Urinary bladder (tissue), 3 donors: ENCODE measurements at regions not wholly inside any gene's neighbourhood (a gene's known extent, or its start where the extent isn't known, plus 50 kb on each side); places are given as distances from the start of the nearest gene placed in this dataset.

Experiments
- DNase-seq: peaks from one replicate; pipeline ENCODE4 v3.0.0-alpha.2; 2015; ENCODE audit errors: extremely low spot score
- H3K27ac ChIP-seq: one replicate; pipeline ENCODE4 v1.5.1; 2013; ENCODE audit warnings: low read depth, mild to moderate bottlenecking, moderate library complexity
- H3K36me3 ChIP-seq: one replicate; pipeline ENCODE4 v1.6.1; 2013; ENCODE audit warnings: mild to moderate bottlenecking, moderate library complexity; ENCODE audit not compliant: insufficient read depth
- H3K4me1 ChIP-seq: one replicate; pipeline ENCODE4 v1.6.1; 2013; ENCODE audit warnings: mild to moderate bottlenecking, moderate library complexity; ENCODE audit not compliant: insufficient read depth
- H3K4me3 ChIP-seq: one replicate; pipeline ENCODE4 v1.5.1; 2013; ENCODE audit warnings: low read depth, low read length
- WGBS: extraction: QIAGEN DNeasy Blood & Tissue Kit; methylation state at CpG from one replicate; pipeline ENCODE4 v1.1.7; 2013; 5-methylcytosine and 5-hydroxymethylcytosine counted together
- donor health status: healthy with polysubstance abuse.
- donor health status: healthy.

DNA sequence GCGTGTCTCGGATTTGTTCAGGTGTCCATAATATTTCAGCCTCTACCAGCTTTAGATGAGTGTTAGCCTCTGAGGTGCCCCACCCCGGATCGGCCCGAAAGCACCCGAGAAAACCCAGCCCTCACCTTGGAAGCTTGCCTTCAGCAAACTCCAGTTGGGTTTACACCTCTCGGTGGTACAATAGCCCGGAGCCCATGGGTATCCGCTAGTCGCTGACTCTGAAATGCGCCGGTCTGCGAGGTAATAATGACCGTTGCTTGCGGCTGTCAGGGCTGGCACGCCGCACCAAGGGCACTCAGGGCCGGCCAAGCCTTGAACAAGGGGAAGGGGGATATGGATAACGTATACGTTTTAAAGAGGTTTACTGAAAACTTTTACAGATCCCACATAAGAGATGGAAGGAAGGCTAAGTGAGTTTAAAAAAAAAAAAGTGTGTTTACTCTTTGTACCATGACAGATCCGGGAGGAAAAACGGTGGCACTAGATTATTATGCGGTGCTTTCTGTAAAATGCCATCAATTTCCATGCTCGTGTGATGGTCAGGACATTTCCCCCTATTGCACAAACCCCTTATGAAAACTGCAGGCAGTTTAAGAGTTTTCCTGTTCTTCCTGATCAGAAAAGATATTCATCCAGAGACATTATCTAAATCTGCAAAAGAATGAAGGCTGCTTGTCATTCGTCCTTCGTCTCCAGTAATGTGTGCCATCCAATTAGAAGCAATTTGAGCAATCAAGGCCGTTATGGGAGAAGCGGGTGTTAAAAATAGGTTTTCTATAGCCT lies 124.2 kb downstream of the TMEM161B start:
- H3K36me3 ChIP-seq: no peaks in the 10 kb centered on the region
- 13% methylated on average over 28 of the region's 28 CpGs for WGBS
- peak overlapping the region; percentile 11 for H3K4me3 ChIP-seq
- DNase-seq: no peak
- H3K27ac ChIP-seq: no peak overlapping the region
- H3K4me1 ChIP-seq: no peaks in the 10 kb centered on the region

DNA sequence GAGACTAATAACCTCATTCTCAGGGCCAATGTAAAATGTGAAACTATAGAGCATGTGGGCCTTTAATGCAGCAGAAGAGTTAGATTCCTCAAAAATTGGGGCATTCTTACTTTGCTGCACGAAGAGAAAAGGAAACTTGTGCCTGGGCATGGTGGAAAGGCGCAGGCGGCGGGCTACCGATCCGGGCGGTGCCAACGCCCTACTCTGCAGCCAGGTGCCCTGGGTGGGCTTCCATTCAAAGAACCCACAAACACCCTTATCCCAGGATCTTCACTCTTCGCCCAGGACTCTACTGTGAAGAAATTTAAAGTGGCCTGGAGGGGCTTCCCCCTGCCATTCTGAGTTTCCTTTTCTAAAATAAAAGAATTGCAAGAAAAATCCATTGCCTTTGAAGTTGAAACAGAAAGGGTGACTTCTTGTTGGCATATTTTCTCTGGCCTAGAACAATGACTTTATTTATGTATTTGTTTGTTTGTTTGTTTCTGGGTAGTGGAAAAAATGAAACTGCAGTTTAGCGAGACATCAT lies 124.9 kb downstream of the TMEM161B start:
- DNase-seq: no peak
- Histone ChIP-seq H3K27ac (no peak overlapping the region), H3K4me3 (peak overlapping the region; percentile 12), H3K36me3 (no peaks in the 10 kb centered on the region), H3K4me1 (no peaks in the 10 kb centered on the region)
- WGBS: 21% methylated on average over 10 of the region's 10 CpGs

DNA sequence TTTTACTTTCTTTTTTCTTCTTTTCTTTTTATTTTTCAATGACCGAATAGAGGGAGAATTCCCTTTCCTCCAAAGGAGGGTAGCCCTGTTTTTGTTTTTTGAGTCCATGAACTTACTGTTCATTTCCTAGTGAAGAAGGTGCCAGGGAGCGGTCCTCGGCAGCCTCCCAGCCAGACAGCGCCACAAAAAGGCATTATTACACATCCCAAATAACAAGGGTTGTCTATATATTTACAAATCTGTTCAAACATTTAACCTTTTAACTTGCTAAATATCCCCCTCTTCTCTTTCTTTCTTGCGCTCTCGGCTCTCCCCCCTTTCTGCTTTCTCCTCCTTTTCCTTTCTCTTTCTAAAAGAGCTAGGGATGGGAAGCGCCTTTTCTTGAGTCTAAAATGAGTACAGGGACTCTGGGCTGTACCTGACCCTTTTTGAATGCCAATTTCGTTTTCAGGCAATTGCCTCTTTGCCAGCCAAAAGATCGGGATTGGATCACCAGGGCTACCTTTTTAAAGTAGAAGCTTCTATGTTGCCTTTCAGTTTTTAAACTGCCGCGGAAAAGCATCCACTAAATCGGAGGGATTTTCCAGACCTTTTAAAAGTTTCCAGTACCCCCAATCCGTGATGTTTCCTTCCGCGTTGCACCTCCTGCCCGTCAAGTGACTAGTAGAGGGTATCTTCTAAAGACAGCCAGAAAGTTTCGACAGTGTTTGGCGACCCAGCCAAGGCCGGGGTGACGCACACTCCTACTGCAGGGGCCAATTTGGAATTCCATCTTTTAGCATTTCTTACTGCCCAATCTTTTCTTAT lies 125.6 kb downstream of the TMEM161B start:
- Histone ChIP-seq H3K4me3 (peak overlapping the region; percentile 12), H3K27ac (no peak overlapping the region), H3K36me3 (no peaks in the 10 kb centered on the region), H3K4me1 (no peaks in the 10 kb centered on the region)
- no peak for DNase-seq
- 9% methylated on average over 20 of the region's 20 CpGs for WGBS

DNA sequence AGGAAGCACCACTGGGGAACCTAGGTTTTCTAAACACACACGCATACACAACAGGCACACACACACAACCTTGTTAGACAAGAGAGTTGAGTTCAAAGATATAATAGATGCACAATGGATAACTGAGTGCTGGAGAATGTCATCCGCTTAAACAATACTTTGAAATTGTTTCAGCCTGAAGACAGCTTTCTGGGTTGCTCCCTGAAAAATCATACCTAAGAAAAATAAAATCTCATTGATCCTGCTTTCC lies 126.1 kb downstream of the TMEM161B start:
- Histone ChIP-seq H3K36me3 (no peaks in the 10 kb centered on the region), H3K4me1 (no peaks in the 10 kb centered on the region), H3K27ac (no peak overlapping the region), H3K4me3 (peak overlapping the region; percentile 12)
- WGBS: 6% methylated on average over 2 of the region's 2 CpGs
- DNase-seq: no peak

DNA sequence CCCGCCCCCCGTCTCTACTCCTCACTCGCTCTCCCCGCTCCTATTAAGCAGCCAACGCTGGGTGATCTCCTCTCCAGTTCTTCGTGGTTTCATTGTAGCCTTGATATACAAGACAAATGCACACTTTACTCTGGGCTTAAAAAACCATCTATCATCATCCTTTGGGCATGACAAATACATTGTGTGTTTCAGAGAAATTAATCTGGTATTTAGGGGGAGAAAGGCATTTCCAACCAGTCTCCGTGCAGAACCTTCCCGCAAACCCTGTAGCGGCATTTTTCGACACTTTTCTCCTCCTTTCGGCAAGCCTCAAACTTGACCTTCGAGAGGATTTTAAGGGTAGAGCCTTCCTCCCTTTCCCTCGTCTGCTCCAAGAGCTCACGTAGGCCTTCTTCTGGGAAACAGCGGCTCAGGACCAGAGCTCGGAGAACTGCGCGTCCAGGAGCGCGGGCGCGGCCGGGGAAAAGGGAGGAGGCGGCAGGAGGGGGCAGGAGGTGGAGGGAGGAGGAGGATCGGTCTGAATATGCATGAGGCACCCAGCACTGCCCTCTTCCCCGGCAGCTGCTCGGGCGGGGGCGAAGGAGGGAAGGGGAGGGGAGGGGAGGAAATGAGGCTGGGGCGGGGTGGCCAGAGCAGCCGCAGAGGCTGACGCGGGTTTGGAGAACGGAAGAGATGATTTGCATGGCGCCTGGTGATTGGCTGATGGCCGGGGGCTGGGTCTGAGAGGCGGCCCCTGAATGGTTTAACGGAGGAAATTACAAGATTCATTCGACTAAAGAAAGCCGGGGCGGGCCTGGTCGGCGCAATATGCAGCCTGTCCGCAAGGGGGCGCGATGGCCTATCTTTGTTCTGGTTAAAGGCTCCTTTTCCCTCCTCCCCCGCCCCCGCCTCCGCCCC lies 127.5 kb downstream of the TMEM161B start:
- Histone ChIP-seq H3K4me3 (peak overlapping the region; percentile 29), H3K4me1 (no peaks in the 10 kb centered on the region), H3K36me3 (no peaks in the 10 kb centered on the region), H3K27ac (no peak overlapping the region)
- WGBS: under 1% methylated on average over 49 of the region's 49 CpGs
- DNase-seq: peak; percentile 94

DNA sequence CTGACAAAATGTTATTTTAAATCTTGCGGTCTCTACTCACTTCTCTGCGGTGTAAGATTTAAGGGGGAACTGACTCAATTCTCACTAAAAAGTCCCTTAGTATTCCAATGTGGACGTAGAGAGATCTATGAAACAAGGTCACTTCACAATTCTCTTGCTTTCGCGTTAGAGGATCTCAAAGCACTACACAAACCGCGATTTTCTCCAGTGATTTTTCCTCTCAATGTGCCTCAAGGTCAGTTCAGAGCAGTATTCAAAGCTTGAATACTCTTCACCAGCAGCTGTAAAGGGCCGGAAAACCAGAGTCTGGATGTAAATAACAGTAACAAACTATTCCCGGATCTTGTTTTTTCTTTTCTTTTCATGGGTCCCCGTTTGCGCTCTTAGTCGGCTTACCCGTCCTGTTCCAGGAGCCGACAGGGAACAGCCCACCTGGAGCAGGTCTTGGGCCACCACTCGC lies 128.2 kb downstream of the TMEM161B start:
- Histone ChIP-seq H3K36me3 (no peaks in the 10 kb centered on the region), H3K4me1 (no peaks in the 10 kb centered on the region), H3K4me3 (peak overlapping the region; percentile 29), H3K27ac (no peak overlapping the region)
- no peak for DNase-seq
- 4% methylated on average over 15 of the region's 15 CpGs for WGBS

DNA sequence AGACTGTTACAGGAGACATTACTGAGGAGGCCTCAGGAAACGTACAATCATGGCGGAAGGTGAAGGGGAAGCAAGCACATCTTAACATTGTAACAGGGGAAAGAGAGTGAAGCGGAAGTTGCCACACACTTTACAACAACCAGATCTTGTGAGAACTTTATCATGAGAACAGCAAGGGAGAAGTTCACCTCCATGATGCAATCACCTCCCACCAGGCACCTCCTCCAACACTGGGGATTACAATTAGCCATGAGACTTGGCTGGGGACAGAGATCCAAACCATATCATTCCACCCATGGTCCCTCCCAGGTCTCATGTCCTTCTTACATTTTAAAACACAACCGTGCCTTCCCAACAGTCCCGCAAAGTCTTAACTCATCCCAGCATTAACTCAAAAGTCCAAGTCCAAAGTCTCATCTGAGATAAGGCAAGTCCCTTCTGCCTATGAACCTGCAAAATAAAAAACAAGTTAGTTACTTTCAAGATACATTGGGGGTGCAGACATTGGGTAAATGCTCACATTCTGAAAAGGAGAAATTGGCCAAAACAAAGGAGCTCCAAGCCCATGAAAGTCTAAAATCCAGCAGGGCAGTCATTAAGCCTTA lies 138.3 kb downstream of the TMEM161B start:
- Histone ChIP-seq H3K4me1 (no peaks in the 10 kb centered on the region), H3K27ac (no peak overlapping the region), H3K4me3 (no peak overlapping the region), H3K36me3 (no peaks in the 10 kb centered on the region)
- DNase-seq: no peak
- WGBS: 92% methylated on average over 5 of the region's 5 CpGs

DNA sequence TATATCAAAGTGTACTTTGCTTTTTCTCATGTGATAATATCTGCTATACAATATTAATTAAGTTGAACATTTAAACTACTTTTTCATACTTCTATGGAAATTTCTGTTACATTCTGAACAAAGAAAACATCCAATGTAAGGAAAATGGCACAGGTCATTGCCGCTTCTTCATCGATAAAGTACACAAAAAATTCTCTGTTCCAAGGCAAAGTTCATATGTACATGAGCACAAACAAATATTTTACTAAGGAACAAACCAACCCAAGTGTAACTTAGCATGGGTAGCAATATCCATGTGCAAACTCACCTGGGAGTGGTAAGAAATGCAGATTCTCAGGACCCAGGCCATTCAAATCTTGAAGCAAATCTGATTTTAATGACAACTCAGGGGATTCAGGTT lies 139.8 kb downstream of the TMEM161B start:
- H3K36me3 ChIP-seq: no peaks in the 10 kb centered on the region
- WGBS: 94% methylated on average over 2 of the region's 2 CpGs
- no peak for DNase-seq

DNA sequence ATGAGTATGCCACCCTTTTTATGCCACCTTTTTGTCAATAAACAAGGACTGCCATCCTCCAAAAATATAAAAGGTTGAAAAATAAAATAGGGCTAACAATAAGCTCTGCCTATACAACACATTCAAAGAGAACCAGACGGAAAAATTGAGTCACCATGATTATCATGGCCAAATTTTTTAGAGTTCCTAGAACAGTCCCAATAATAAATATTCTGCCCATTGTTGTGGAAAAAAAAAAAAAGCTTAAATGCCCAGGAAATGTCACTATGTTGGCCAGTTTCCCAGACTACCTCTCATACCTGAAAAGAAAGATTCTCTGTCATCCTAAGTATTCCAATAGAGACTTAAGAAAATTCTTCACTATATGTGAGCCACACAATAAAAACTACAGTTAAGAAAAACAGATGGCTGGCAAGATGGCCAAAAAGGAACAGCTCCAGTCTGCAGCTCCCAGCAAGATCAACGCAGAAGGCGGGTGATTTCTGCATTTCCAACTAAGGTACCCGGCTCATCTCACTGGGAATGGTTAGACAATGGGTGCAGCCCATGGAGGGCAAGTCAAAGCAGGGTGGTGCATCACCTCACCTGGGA lies 149.0 kb downstream of the TMEM161B start:
- Histone ChIP-seq H3K36me3 (no peaks in the 10 kb centered on the region), H3K4me3 (no peak overlapping the region), H3K27ac (no peak overlapping the region), H3K4me1 (no peaks in the 10 kb centered on the region)
- no peak for DNase-seq
- WGBS: 89% methylated on average over 4 of the region's 4 CpGs

More for the DNA sequence above, 139.8 kb downstream of the TMEM161B start:
- Histone ChIP-seq H3K4me1 (no peaks in the 10 kb centered on the region), H3K4me3 (no peak overlapping the region), H3K27ac (no peak overlapping the region)

DNA sequence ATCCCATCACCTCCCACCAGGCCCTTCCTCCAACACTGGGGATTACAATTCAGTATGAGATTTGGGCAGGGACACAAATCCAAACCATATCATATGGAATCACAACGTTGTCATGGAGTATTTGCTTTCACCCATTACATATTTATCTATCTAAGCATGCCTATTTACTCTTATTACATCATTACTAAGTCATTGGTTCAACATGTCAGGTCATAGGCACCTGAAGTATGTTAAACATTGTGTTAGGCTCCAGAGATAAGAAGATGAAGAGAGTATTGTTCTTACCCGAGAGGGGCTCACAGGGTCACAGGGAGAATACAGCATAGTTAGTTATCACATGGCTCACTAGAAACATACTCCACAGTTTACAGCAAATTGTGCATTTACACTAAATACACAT lies 150.5 kb downstream of the TMEM161B start:
- Histone ChIP-seq H3K27ac (no peak overlapping the region), H3K4me3 (no peak overlapping the region), H3K4me1 (no peaks in the 10 kb centered on the region), H3K36me3 (no peaks in the 10 kb centered on the region)
- 41% methylated on average over 2 of the region's 2 CpGs for WGBS
- no peak for DNase-seq

DNA sequence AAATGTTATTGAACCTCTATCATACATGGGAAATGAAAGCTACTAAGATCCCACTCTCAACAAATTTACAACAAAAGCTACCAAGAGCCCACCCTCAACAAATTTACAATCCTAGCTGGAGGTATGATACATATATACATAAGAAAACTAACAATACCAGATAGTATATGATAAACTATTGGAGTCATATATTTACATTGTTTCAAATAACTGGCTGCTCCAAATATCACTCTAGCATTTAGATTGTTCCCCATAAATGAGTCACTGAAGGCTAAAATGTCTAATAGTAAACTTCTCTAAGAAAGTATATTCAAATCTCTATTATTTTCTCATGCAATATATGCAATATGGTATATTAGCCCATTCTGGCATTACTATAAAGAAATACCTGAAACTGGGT lies 151.1 kb downstream of the TMEM161B start:
- DNase-seq: no peak
- H3K36me3 ChIP-seq: no peaks in the 10 kb centered on the region
- H3K27ac ChIP-seq: no peak overlapping the region
- no peak overlapping the region for H3K4me3 ChIP-seq
- no peaks in the 10 kb centered on the region for H3K4me1 ChIP-seq

DNA sequence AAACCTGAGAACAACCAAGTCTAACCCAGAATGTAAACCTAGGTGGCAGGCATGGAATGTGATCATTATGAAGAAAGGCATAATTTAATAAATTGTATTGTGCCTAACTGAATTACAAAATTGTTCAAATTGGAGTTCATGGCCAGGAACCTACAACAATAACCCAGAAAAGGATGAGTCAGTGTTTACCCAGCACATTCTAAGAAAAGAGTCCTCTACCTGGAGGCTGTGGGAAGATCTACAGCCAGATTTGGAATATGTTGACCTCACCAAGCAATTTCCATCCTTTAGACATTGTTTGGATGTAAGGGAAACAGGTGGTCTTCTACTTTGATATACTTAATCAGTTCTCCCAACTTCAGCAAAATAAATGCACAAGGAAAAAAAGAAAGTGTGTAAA lies 152.2 kb downstream of the TMEM161B start:
- H3K4me1 ChIP-seq: no peaks in the 10 kb centered on the region
- no peak overlapping the region for H3K27ac ChIP-seq
- no peak for DNase-seq
- H3K4me3 ChIP-seq: no peak overlapping the region
- no peaks in the 10 kb centered on the region for H3K36me3 ChIP-seq

DNA sequence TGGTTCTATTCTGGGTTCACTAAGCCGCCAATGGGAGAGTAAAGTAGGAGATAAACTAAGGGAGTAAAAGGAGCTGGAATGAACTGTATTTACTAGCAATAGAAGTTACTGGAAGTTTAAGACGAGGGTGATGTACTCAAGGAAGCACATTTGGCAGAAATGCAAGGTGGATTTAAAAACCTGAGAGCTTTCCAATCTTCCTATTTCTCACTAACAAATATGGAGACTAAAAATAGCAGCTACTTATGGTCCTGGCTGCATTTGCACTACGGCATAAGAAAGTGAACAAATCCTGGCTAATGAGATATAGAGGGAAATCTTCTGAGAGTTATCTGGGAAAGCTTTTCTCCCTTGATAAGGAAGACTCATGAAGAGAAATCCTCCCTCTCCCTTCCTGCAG lies 153.4 kb downstream of the TMEM161B start:
- WGBS: 59% methylated on average over 3 of the region's 3 CpGs
- H3K27ac ChIP-seq: no peak overlapping the region
- no peak overlapping the region for H3K4me3 ChIP-seq
- H3K4me1 ChIP-seq: no peaks in the 10 kb centered on the region
- DNase-seq: no peak
- H3K36me3 ChIP-seq: no peaks in the 10 kb centered on the region
